HG03432 (cell line): ENCODE measurements at regions not wholly inside any gene's neighbourhood (a gene's known extent, or its start where the extent isn't known, plus 50 kb on each side); places are given as distances from the start of the nearest gene placed in this dataset.

Experiments used
- ATAC-seq: cut with Tn5 transposase; IDR thresholded peaks from one replicate; pipeline ENCODE4 v1.9.1; 2021; ENCODE audit warnings: mild to moderate bottlenecking, moderate library complexity; ENCODE audit not compliant: unreplicated experiment

- ATAC-seq: no peak
Measured at GRCh38 chr7:84631913-84632312, 437.3 kb upstream of the SEMA3A start.

- no peak for ATAC-seq
Measured at GRCh38 chr7:84629640-84630318, 435.2 kb upstream of the SEMA3A start.

GRCh38 chr7:84629216-84629615 lies 434.6 kb upstream of the SEMA3A start:
- ATAC-seq: no peak

- no peak for ATAC-seq
Measured at GRCh38 chr7:84627250-84627649, 432.7 kb upstream of the SEMA3A start.

GRCh38 chr7:84624927-84625326 lies 430.3 kb upstream of the SEMA3A start:
- ATAC-seq: no peak

GRCh38 chr7:84624527-84624926 lies 429.9 kb upstream of the SEMA3A start:
- no peak for ATAC-seq

GRCh38 chr7:84617265-84618030 lies 422.9 kb upstream of the SEMA3A start:
- ATAC-seq: no peak

- no peak for ATAC-seq
Measured at GRCh38 chr7:84614821-84615501, 420.4 kb upstream of the SEMA3A start.

- ATAC-seq: no peak
Measured at GRCh38 chr7:84612981-84613681, 418.5 kb upstream of the SEMA3A start.

GRCh38 chr7:84611391-84611790 lies 416.8 kb upstream of the SEMA3A start:
- ATAC-seq: no peak

GRCh38 chr7:84610390-84610789 lies 415.8 kb upstream of the SEMA3A start:
- ATAC-seq: no peak

GRCh38 chr7:84605301-84605700 lies 410.7 kb upstream of the SEMA3A start:
- no peak for ATAC-seq

GRCh38 chr7:84603545-84603944 lies 409.0 kb upstream of the SEMA3A start:
- ATAC-seq: no peak

GRCh38 chr7:84595026-84595425 lies 400.4 kb upstream of the SEMA3A start:
- no peak for ATAC-seq

GRCh38 chr7:84591897-84592296 lies 397.3 kb upstream of the SEMA3A start:
- ATAC-seq: no peak

- ATAC-seq: no peak
Measured at GRCh38 chr7:84589012-84589411, 394.4 kb upstream of the SEMA3A start.

GRCh38 chr7:84583331-84583730 lies 388.7 kb upstream of the SEMA3A start:
- no peak for ATAC-seq

- ATAC-seq: no peak
Measured at GRCh38 chr7:84582747-84583146, 388.2 kb upstream of the SEMA3A start.

GRCh38 chr7:84578825-84579224 lies 384.2 kb upstream of the SEMA3A start:
- no peak for ATAC-seq

GRCh38 chr7:84568781-84569180 lies 374.2 kb upstream of the SEMA3A start:
- ATAC-seq: peak; percentile 47

GRCh38 chr7:84565345-84566074 lies 370.9 kb upstream of the SEMA3A start:
- no peak for ATAC-seq
